ENCODE measurements at regions not wholly inside any gene's neighbourhood (a gene's known extent, or its start where the extent isn't known, plus 50 kb on each side); places are given as distances from the start of the nearest gene placed in this dataset.

GRCh38 chr11:127601578-127601977 is 601.0 kb upstream of the KIRREL3 start:
- H3K27ac ChIP-seq = no peak overlapping the region
- no peak for DNase-seq (ENCODE audit: low spot score)
- no peaks in the 10 kb centered on the region for H3K4me1 ChIP-seq (replicated peaks)
- H3K4me3 ChIP-seq = no peak overlapping the region
- intact Hi-C loops (cut with DNase I) = no loop called here
- H3K36me3 ChIP-seq = no peaks in the 10 kb centered on the region
- WGBS = 57% methylated on average over 3 of the region's 3 CpGs
- TF ChIP-seq CTCF (IDR thresholded peaks at IDR 0.05) = no peak
- no peak for TF ChIP-seq POLR2A (IDR thresholded peaks at IDR 0.05)
- TF ChIP-seq POLR2AphosphoS5 (IDR thresholded peaks at IDR 0.05) = no peak
- no peaks in the 10 kb centered on the region for H3K27me3 ChIP-seq (replicated peaks; ENCODE audit: insufficient read depth)
- H3K9me3 ChIP-seq = no peaks in the 10 kb centered on the region

GRCh38 chr11:127600674-127601073 is 600.1 kb upstream of the KIRREL3 start:
- no peaks in the 10 kb centered on the region for H3K9me3 ChIP-seq
- H3K4me1 ChIP-seq (replicated peaks) = no peaks in the 10 kb centered on the region
- H3K27ac ChIP-seq = no peak overlapping the region
- H3K4me3 ChIP-seq = no peak overlapping the region
- no peaks in the 10 kb centered on the region for H3K36me3 ChIP-seq
- TF ChIP-seq POLR2A (IDR thresholded peaks at IDR 0.05) (no peak), CTCF (IDR thresholded peaks at IDR 0.05) (no peak), POLR2AphosphoS5 (IDR thresholded peaks at IDR 0.05) (no peak)
- no peak for DNase-seq (ENCODE audit: low spot score)
- H3K27me3 ChIP-seq (replicated peaks; ENCODE audit: insufficient read depth) = no peaks in the 10 kb centered on the region
- WGBS = 76% methylated on average over 2 of the region's 2 CpGs
- intact Hi-C loops (cut with DNase I) = no loop called here

GRCh38 chr11:127598476-127598875 is 597.9 kb upstream of the KIRREL3 start:
- 56% methylated on average over 3 of the region's 3 CpGs for WGBS
- Histone ChIP-seq H3K9me3 (no peaks in the 10 kb centered on the region), H3K4me1 (replicated peaks) (no peaks in the 10 kb centered on the region), H3K27me3 (replicated peaks; ENCODE audit: insufficient read depth) (no peaks in the 10 kb centered on the region), H3K4me3 (no peak overlapping the region), H3K27ac (no peak overlapping the region), H3K36me3 (no peaks in the 10 kb centered on the region)
- DNase-seq (ENCODE audit: low spot score) = no peak
- TF ChIP-seq CTCF (IDR thresholded peaks at IDR 0.05) (no peak), POLR2AphosphoS5 (IDR thresholded peaks at IDR 0.05) (no peak), POLR2A (IDR thresholded peaks at IDR 0.05) (no peak)
- intact Hi-C loops (cut with DNase I) = no loop called here

- H3K9me3 ChIP-seq = no peaks in the 10 kb centered on the region
- DNase-seq (ENCODE audit: low spot score) = no peak
- H3K36me3 ChIP-seq = no peaks in the 10 kb centered on the region
- no peaks in the 10 kb centered on the region for H3K4me1 ChIP-seq (replicated peaks)
- intact Hi-C loops (cut with DNase I) = no loop called here
- 80% methylated on average over 3 of the region's 3 CpGs for WGBS
- no peak overlapping the region for H3K4me3 ChIP-seq
- H3K27ac ChIP-seq = no peak overlapping the region
- H3K27me3 ChIP-seq (replicated peaks; ENCODE audit: insufficient read depth) = no peaks in the 10 kb centered on the region
- TF ChIP-seq CTCF (IDR thresholded peaks at IDR 0.05) (no peak), POLR2AphosphoS5 (IDR thresholded peaks at IDR 0.05) (no peak), POLR2A (IDR thresholded peaks at IDR 0.05) (no peak)
Measured at GRCh38 chr11:127596433-127596832, 595.9 kb upstream of the KIRREL3 start.

GRCh38 chr11:127592371-127592770 is 591.8 kb upstream of the KIRREL3 start:
- Histone ChIP-seq H3K4me3 (no peak overlapping the region), H3K27ac (no peak overlapping the region), H3K36me3 (no peaks in the 10 kb centered on the region), H3K4me1 (replicated peaks) (no peaks in the 10 kb centered on the region), H3K9me3 (no peaks in the 10 kb centered on the region), H3K27me3 (replicated peaks; ENCODE audit: insufficient read depth) (no peaks in the 10 kb centered on the region)
- WGBS = 52% methylated on average over 1 of the region's 1 CpG
- TF ChIP-seq CTCF (IDR thresholded peaks at IDR 0.05) (no peak), POLR2A (IDR thresholded peaks at IDR 0.05) (no peak), POLR2AphosphoS5 (IDR thresholded peaks at IDR 0.05) (no peak)
- intact Hi-C loops (cut with DNase I) = no loop called here
- no peak for DNase-seq (ENCODE audit: low spot score)

All from prostate gland (tissue), 2 donors.